ENCODE measurements at regions not wholly inside any gene's neighbourhood (a gene's known extent, or its start where the extent isn't known, plus 50 kb on each side); places are given as distances from the start of the nearest gene placed in this dataset.

GRCh38 chr1:232296461-232296860 lies 333.5 kb downstream of the SIPA1L2 start:
- Histone ChIP-seq H3K4me1 (ENCODE audit: control insufficient read depth, low read length) (no peaks in the 10 kb centered on the region), H3K9me2 (replicated peaks; ENCODE audit: control insufficient read depth, low read length) (no peaks in the 10 kb centered on the region), H3F3A (ENCODE audit: control insufficient read depth, insufficient read depth) (no peaks in the 10 kb centered on the region), H3K4me3 (ENCODE audit: low read length) (no peak overlapping the region), H3K79me2 (ENCODE audit: control insufficient read depth, low read length) (no peaks in the 10 kb centered on the region), H3K27ac (ENCODE audit: low read depth, low read length) (no peak overlapping the region), H3K27me3 (ENCODE audit: control insufficient read depth, low read length) (no peaks in the 10 kb centered on the region), H4K20me1 (ENCODE audit: control insufficient read depth, insufficient read depth, low read depth, low read length) (no peaks in the 10 kb centered on the region), H3K9me3 (ENCODE audit: control insufficient read depth, insufficient read depth, low read length) (no peaks in the 10 kb centered on the region), H3K36me3 (ENCODE audit: control insufficient read depth, low read length) (no peaks in the 10 kb centered on the region), H3K4me2 (ENCODE audit: low read length) (no peak overlapping the region)
- TF ChIP-seq, protein P1, sequence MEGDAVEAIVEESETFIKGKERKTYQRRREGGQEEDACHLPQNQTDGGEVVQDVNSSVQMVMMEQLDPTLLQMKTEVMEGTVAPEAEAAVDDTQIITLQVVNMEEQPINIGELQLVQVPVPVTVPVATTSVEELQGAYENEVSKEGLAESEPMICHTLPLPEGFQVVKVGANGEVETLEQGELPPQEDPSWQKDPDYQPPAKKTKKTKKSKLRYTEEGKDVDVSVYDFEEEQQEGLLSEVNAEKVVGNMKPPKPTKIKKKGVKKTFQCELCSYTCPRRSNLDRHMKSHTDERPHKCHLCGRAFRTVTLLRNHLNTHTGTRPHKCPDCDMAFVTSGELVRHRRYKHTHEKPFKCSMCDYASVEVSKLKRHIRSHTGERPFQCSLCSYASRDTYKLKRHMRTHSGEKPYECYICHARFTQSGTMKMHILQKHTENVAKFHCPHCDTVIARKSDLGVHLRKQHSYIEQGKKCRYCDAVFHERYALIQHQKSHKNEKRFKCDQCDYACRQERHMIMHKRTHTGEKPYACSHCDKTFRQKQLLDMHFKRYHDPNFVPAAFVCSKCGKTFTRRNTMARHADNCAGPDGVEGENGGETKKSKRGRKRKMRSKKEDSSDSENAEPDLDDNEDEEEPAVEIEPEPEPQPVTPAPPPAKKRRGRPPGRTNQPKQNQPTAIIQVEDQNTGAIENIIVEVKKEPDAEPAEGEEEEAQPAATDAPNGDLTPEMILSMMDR (IDR thresholded peaks at IDR 0.05; ENCODE audit: low read depth, low read length, poor library complexity, severe bottlenecking): no peak
- TF ChIP-seq EZH2phosphoT487 (IDR thresholded peaks at IDR 0.05; ENCODE audit: borderline replicate concordance, low read length): no peak

- Histone ChIP-seq H3K9me2 (replicated peaks; ENCODE audit: control insufficient read depth, low read length) (no peaks in the 10 kb centered on the region), H3K27me3 (ENCODE audit: control insufficient read depth, low read length) (no peaks in the 10 kb centered on the region), H3K27ac (ENCODE audit: low read depth, low read length) (no peak overlapping the region), H3K36me3 (ENCODE audit: control insufficient read depth, low read length) (no peaks in the 10 kb centered on the region), H4K20me1 (ENCODE audit: control insufficient read depth, insufficient read depth, low read depth, low read length) (no peaks in the 10 kb centered on the region), H3K79me2 (ENCODE audit: control insufficient read depth, low read length) (no peaks in the 10 kb centered on the region), H3K9me3 (ENCODE audit: control insufficient read depth, insufficient read depth, low read length) (no peaks in the 10 kb centered on the region), H3K4me3 (ENCODE audit: low read length) (no peak overlapping the region), H3K4me2 (ENCODE audit: low read length) (no peak overlapping the region), H3K4me1 (ENCODE audit: control insufficient read depth, low read length) (no peaks in the 10 kb centered on the region), H3F3A (ENCODE audit: control insufficient read depth, insufficient read depth) (no peaks in the 10 kb centered on the region)
- TF ChIP-seq, protein P1 (IDR thresholded peaks at IDR 0.05; ENCODE audit: low read depth, low read length, poor library complexity, severe bottlenecking): no peak
- no peak for TF ChIP-seq EZH2phosphoT487 (IDR thresholded peaks at IDR 0.05; ENCODE audit: borderline replicate concordance, low read length)
Observed at GRCh38 chr1:232293361-232293760, 336.6 kb downstream of the SIPA1L2 start.

GRCh38 chr1:232292818-232293217 lies 337.1 kb downstream of the SIPA1L2 start:
- H3K4me2 ChIP-seq (ENCODE audit: low read length): no peak overlapping the region
- H3K27me3 ChIP-seq (ENCODE audit: control insufficient read depth, low read length): no peaks in the 10 kb centered on the region
- no peaks in the 10 kb centered on the region for H3K4me1 ChIP-seq (ENCODE audit: control insufficient read depth, low read length)
- no peaks in the 10 kb centered on the region for H3K9me2 ChIP-seq (replicated peaks; ENCODE audit: control insufficient read depth, low read length)
- H4K20me1 ChIP-seq (ENCODE audit: control insufficient read depth, insufficient read depth, low read depth, low read length): no peaks in the 10 kb centered on the region
- H3K4me3 ChIP-seq (ENCODE audit: low read length): no peak overlapping the region
- no peak overlapping the region for H3K27ac ChIP-seq (ENCODE audit: low read depth, low read length)
- TF ChIP-seq, protein P1 (IDR thresholded peaks at IDR 0.05; ENCODE audit: low read depth, low read length, poor library complexity, severe bottlenecking): no peak
- TF ChIP-seq EZH2phosphoT487 (IDR thresholded peaks at IDR 0.05; ENCODE audit: borderline replicate concordance, low read length): no peak
- H3K9me3 ChIP-seq (ENCODE audit: control insufficient read depth, insufficient read depth, low read length): no peaks in the 10 kb centered on the region
- H3F3A ChIP-seq (ENCODE audit: control insufficient read depth, insufficient read depth): no peaks in the 10 kb centered on the region
- H3K79me2 ChIP-seq (ENCODE audit: control insufficient read depth, low read length): no peaks in the 10 kb centered on the region
- H3K36me3 ChIP-seq (ENCODE audit: control insufficient read depth, low read length): no peaks in the 10 kb centered on the region

DNA sequence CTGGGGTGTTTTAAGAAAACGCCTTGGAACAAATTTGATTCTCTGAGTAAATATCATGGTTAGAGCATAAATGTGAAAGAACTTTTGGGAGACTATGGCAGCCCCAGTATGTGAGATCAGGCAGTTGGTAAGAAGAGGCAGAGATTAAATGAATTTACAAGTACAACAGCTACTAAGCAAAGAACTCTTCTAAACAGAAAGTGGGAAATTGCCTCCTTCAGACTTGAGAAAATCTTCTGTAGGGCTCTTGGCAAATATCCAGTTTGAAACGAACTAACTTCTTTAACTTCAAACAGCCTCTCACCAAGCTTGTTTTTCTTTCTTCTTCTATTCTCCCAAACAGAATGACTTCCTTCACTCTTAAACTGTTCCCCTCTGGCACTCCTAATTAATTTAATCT lies 337.7 kb downstream of the SIPA1L2 start:
- Histone ChIP-seq H3K79me2 (ENCODE audit: control insufficient read depth, low read length) (no peaks in the 10 kb centered on the region), H3K4me2 (ENCODE audit: low read length) (no peak overlapping the region), H3K9me3 (ENCODE audit: control insufficient read depth, insufficient read depth, low read length) (no peaks in the 10 kb centered on the region), H3K9me2 (replicated peaks; ENCODE audit: control insufficient read depth, low read length) (no peaks in the 10 kb centered on the region), H4K20me1 (ENCODE audit: control insufficient read depth, insufficient read depth, low read depth, low read length) (no peaks in the 10 kb centered on the region), H3K4me1 (ENCODE audit: control insufficient read depth, low read length) (no peaks in the 10 kb centered on the region), H3K4me3 (ENCODE audit: low read length) (no peak overlapping the region), H3K36me3 (ENCODE audit: control insufficient read depth, low read length) (no peaks in the 10 kb centered on the region), H3K27ac (ENCODE audit: low read depth, low read length) (no peak overlapping the region), H3F3A (ENCODE audit: control insufficient read depth, insufficient read depth) (no peaks in the 10 kb centered on the region), H3K27me3 (ENCODE audit: control insufficient read depth, low read length) (no peaks in the 10 kb centered on the region)
- no peak for TF ChIP-seq EZH2phosphoT487 (IDR thresholded peaks at IDR 0.05; ENCODE audit: borderline replicate concordance, low read length)
- TF ChIP-seq, protein P1 (IDR thresholded peaks at IDR 0.05; ENCODE audit: low read depth, low read length, poor library complexity, severe bottlenecking): no peak

Data from DOHH2 (cell line).